GM12878 (cell line): ENCODE measurements at regions not wholly inside any gene's neighbourhood (a gene's known extent, or its start where the extent isn't known, plus 50 kb on each side); places are given as distances from the start of the nearest gene placed in this dataset.

Source experiments
- ATAC-seq: fragments of 200-7000 bp; cut with Tn5 transposase; 3 replicates; pipeline ENCODE4 v1.9.1; 2020; ENCODE audit warnings: mild to moderate bottlenecking, moderate library complexity
- BruUV-seq: library from RNA; stranded (reverse); fragments of 400-500 nt; replicated peaks from 2 replicates; lab custom pipeline; 2021; lab: Mats Ljungman, UMichigan
- CTCF ChIA-PET: fragments of 300-600 bp; sonication (Branson Sonifier 250); formaldehyde crosslinking; extraction: SDS; loops from one replicate; lab custom pipeline; 2021; ENCODE audit warnings: inconsistent platforms; lab: Yijun Ruan, JAX
- POLR2A ChIA-PET: fragments of 350-600 bp; formaldehyde crosslinking; extraction: SDS; loops from one replicate; lab custom pipeline; 2021; ENCODE audit warnings: inconsistent platforms; lab: Charles Lee
- RAD21 ChIA-PET: fragments of 300-600 bp; sonication (Branson Sonifier 250); formaldehyde crosslinking; loops from one replicate; lab custom pipeline; 2023; ENCODE audit warnings: antibody characterized with exemption; ENCODE audit not compliant: unreplicated experiment; lab: Charles Lee
- SMC1A ChIA-PET: fragments of 300-600 bp; sonication (Branson Sonifier 250); formaldehyde crosslinking; loops from one replicate; lab custom pipeline; 2023; ENCODE audit not compliant: unreplicated experiment, uncharacterized antibody; lab: Charles Lee
- DNase-seq: peaks from one replicate; pipeline ENCODE4 v3.0.0-alpha.2; 2011; ENCODE audit warnings: low read depth, low spot score
- FAIRE-seq: peaks from 3 replicates; lab custom pipeline; 2011; peaks lifted over from hg19 to GRCh38; lab: Jason Lieb, UNC
- H2AFZ ChIP-seq: 2 replicates; pipeline ENCODE4 v1.6.0; 2011; ENCODE audit warnings: low read depth, low read length, control low read depth; ENCODE audit not compliant: control insufficient read depth
- H3K27ac ChIP-seq: 2 replicates; pipeline ENCODE4 v1.5.1; 2011; ENCODE audit warnings: control low read depth; ENCODE audit not compliant: control insufficient read depth, insufficient read depth
- H3K27me3 ChIP-seq, 2 experiments: replicated peaks in 1 of 2; 2 replicates each; pipeline versions ENCODE4 v1.6.0 to v1.6.1; 2011; ENCODE audit warnings: low read length in 1 of 2; ENCODE audit not compliant: control insufficient read depth in 2 of 2, insufficient read depth in 2 of 2
- H3K36me3 ChIP-seq, 2 experiments: 2 replicates each; pipeline ENCODE4 v1.5.1; 2011; ENCODE audit warnings: low read length in 1 of 2; ENCODE audit not compliant: control insufficient read depth in 2 of 2, insufficient read depth in 2 of 2
- H3K4me1 ChIP-seq: 2 replicates; pipeline ENCODE4 v1.6.1; 2011; ENCODE audit warnings: mild to moderate bottlenecking, low read length, moderate library complexity, mixed read lengths; ENCODE audit not compliant: control insufficient read depth, insufficient read depth
- H3K4me2 ChIP-seq: 2 replicates; pipeline ENCODE4 v1.6.0; 2011; ENCODE audit warnings: control low read depth; ENCODE audit not compliant: control insufficient read depth, insufficient read depth
- H3K4me3 ChIP-seq: fragments of 200-600 bp; sonication (generic); 2 replicates; pipeline ENCODE4 v1.5.1; 2016
- H3K79me2 ChIP-seq: 2 replicates; pipeline ENCODE4 v1.6.0; 2011; ENCODE audit warnings: low read length; ENCODE audit not compliant: control insufficient read depth, insufficient read depth
- H3K9ac ChIP-seq: 2 replicates; pipeline ENCODE4 v1.8.0; 2011; ENCODE audit warnings: low read length, control low read depth, mixed read lengths; ENCODE audit not compliant: control insufficient read depth, insufficient read depth
- H3K9me3 ChIP-seq: replicated peaks from 3 replicates; pipeline ENCODE4 v1.5.1; 2011; ENCODE audit warnings: mild to moderate bottlenecking, low read length; ENCODE audit not compliant: control insufficient read depth, insufficient read depth
- H4K20me1 ChIP-seq: 2 replicates; pipeline ENCODE4 v1.6.0; 2011; ENCODE audit not compliant: control insufficient read depth, insufficient read depth
- CBX3 ChIP-seq: fragments of 200-600 bp; sonication (generic); IDR thresholded peaks from 2 replicates; pipeline ENCODE4 v1.6.1; 2016; ENCODE audit warnings: low read depth, borderline replicate concordance
- HDAC2 ChIP-seq: fragments of 200-600 bp; sonication (generic); IDR thresholded peaks from 2 replicates; pipeline ENCODE4 v1.6.1; 2017
- MTA3 ChIP-seq: IDR thresholded peaks from 2 replicates; pipeline ENCODE4 v1.6.1; 2012; ENCODE audit warnings: low read length, inconsistent platforms, borderline replicate concordance
- NFYA ChIP-seq: IDR thresholded peaks from 2 replicates; pipeline ENCODE4 v1.6.1; 2011; ENCODE audit warnings: low read depth, mild to moderate bottlenecking, low read length, improper control_type of control experiment, borderline replicate concordance
- NFYB ChIP-seq: IDR thresholded peaks from 2 replicates; pipeline ENCODE4 v1.6.1; 2011; ENCODE audit warnings: low read depth, mild to moderate bottlenecking, low read length, improper control_type of control experiment, moderate library complexity; ENCODE audit not compliant: insufficient read depth
- NR2C1 ChIP-seq: fragments of 450-650 bp; IDR thresholded peaks from 2 replicates; pipeline ENCODE4 v1.6.1; 2017; ENCODE audit warnings: antibody characterized with exemption, mild to moderate bottlenecking, moderate library complexity
- NR2F1 ChIP-seq: fragments of 450-650 bp; conservative IDR thresholded peaks from 2 replicates; pipeline ENCODE4 v1.6.1; 2017; ENCODE audit warnings: mild to moderate bottlenecking
- RAD51 ChIP-seq: fragments of 450-650 bp; IDR thresholded peaks from 2 replicates; pipeline ENCODE4 v1.6.1; 2016; ENCODE audit warnings: moderate library complexity, mild to moderate bottlenecking, inconsistent platforms
- RELB ChIP-seq: fragments of 450-650 bp; IDR thresholded peaks from 2 replicates; pipeline ENCODE4 v1.6.1; 2017; ENCODE audit warnings: low read depth, mild to moderate bottlenecking, moderate library complexity
- SRF ChIP-seq, 2 experiments: IDR thresholded peaks; 2 replicates each; pipeline ENCODE4 v1.6.1; 2011; ENCODE audit warnings: low read depth in 2 of 2, low read length in 2 of 2, mild to moderate bottlenecking in 1 of 2, moderate library complexity in 1 of 2
- ZNF217 ChIP-seq: fragments of 450-650 bp; IDR thresholded peaks from 2 replicates; pipeline ENCODE4 v1.6.1; 2017; ENCODE audit warnings: antibody characterized with exemption, mild to moderate bottlenecking
- ZZZ3 ChIP-seq: IDR thresholded peaks from 2 replicates; pipeline ENCODE4 v1.6.1; 2011; ENCODE audit warnings: low read depth; ENCODE audit not compliant: control insufficient read depth, insufficient read length
- WGBS: methylation state at CpG from one replicate; pipeline ENCODE4 v1.1.6; 2016; ENCODE audit warnings: low lambda C conversion rate; ENCODE audit not compliant: insufficient replicate concordance, insufficient coverage; ENCODE audit errors: missing lambda C conversion rate; 5-methylcytosine and 5-hydroxymethylcytosine counted together
- in situ Hi-C: fragments of 300-500 bp; cut with MboI; formaldehyde crosslinking; loops from 9 replicates; pipeline ENCODE4 v1.14.3; 2018; ENCODE audit warnings: mixed read lengths
- intact Hi-C: fragments of 100-400 bp; cut with micrococcal nuclease; formaldehyde crosslinking; loops from one replicate; pipeline ENCODE4 v1.14.2; 2022; ENCODE audit not compliant: unreplicated experiment
- TF ChIP-seq, protein P1 (sequence below): IDR thresholded peaks from 2 replicates; pipeline ENCODE4 v1.6.1; 2012; ENCODE audit warnings: low read depth, low read length, improper control_type of control experiment

- ATAC-seq (no peak), FAIRE-seq (no peak), DNase-seq (no peak)
- Histone ChIP-seq H3K79me2 (no peaks in the 10 kb centered on the region), H2AFZ (no peak overlapping the region), H4K20me1 (no peaks in the 10 kb centered on the region), H3K27me3 (no peaks in the 10 kb centered on the region), H3K9me3 (no peaks in the 10 kb centered on the region; the same call in 2 of the 3 replicates), H3K36me3 (no peaks in the 10 kb centered on the region), H3K4me3 (no peak overlapping the region), H3K27ac (no peak overlapping the region), H3K9ac (no peak overlapping the region), H3K4me2 (no peak overlapping the region), H3K4me1 (no peaks in the 10 kb centered on the region)
- WGBS: 0% methylated on average over 1 of the region's 1 CpG
- intact Hi-C loops (no loop called here), in situ Hi-C loops (no loop called here)
- ChIA-PET RAD21 (no interaction called here), POLR2A (no interaction called here), SMC1A (no interaction called here), CTCF (no interaction called here)
- TF ChIP-seq NFYA: no peak
- TF ChIP-seq ZZZ3: no peak
- TF ChIP-seq NR2F1: no peak
- TF ChIP-seq, protein P1, sequence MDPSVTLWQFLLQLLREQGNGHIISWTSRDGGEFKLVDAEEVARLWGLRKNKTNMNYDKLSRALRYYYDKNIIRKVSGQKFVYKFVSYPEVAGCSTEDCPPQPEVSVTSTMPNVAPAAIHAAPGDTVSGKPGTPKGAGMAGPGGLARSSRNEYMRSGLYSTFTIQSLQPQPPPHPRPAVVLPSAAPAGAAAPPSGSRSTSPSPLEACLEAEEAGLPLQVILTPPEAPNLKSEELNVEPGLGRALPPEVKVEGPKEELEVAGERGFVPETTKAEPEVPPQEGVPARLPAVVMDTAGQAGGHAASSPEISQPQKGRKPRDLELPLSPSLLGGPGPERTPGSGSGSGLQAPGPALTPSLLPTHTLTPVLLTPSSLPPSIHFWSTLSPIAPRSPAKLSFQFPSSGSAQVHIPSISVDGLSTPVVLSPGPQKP: no peak
- no peak for TF ChIP-seq MTA3
- no peak for TF ChIP-seq NR2C1
- no peak for TF ChIP-seq ZNF217
- TF ChIP-seq CBX3: no peak
- no peak for TF ChIP-seq RAD51
- TF ChIP-seq NFYB: no peak
- no peak for TF ChIP-seq HDAC2
- no peak for TF ChIP-seq SRF (IDR thresholded peaks at IDR 0.05; ENCODE audit: low read depth in 2 of 2, low read length in 2 of 2)
- no peak for TF ChIP-seq RELB
- BruUV-seq: no TSS peak
Measured at GRCh38 chr13:54402495-54402894, 1373.9 kb downstream of the OLFM4 start.
